ENCODE measurements at regions not wholly inside any gene's neighbourhood (a gene's known extent, or its start where the extent isn't known, plus 50 kb on each side); places are given as distances from the start of the nearest gene placed in this dataset.

- Histone ChIP-seq H3K27ac (no peak overlapping the region), H3K9me3 (no peaks in the 10 kb centered on the region), H3K27me3 (no peaks in the 10 kb centered on the region), H3K4me3 (no peak overlapping the region), H3K4me1 (no peaks in the 10 kb centered on the region), H3K36me3 (no peaks in the 10 kb centered on the region)
- TF ChIP-seq POLR2A (IDR thresholded peaks at IDR 0.05) (no peak), POLR2AphosphoS5 (IDR thresholded peaks at IDR 0.05) (no peak), CTCF (IDR thresholded peaks at IDR 0.05) (no peak), EP300 (IDR thresholded peaks at IDR 0.05) (no peak)
- 70% methylated on average over 6 of the region's 6 CpGs for WGBS
- no peak for DNase-seq (ENCODE audit: low spot score in 2 of 2)
These were observed 50.2 kb upstream of the BCL11A start for GRCh38 chr2:60603533-60604190.

- H3K4me3 ChIP-seq: no peak overlapping the region
- no peak for DNase-seq (ENCODE audit: low spot score in 2 of 2)
- H3K27ac ChIP-seq: no peak overlapping the region
- 94% methylated on average over 2 of the region's 2 CpGs for WGBS
- no peaks in the 10 kb centered on the region for H3K36me3 ChIP-seq
- H3K4me1 ChIP-seq: no peaks in the 10 kb centered on the region
- H3K27me3 ChIP-seq: no peaks in the 10 kb centered on the region
- H3K9me3 ChIP-seq: no peaks in the 10 kb centered on the region
- no peak for TF ChIP-seq POLR2A (IDR thresholded peaks at IDR 0.05)
- TF ChIP-seq CTCF (IDR thresholded peaks at IDR 0.05): no peak
- TF ChIP-seq EP300 (IDR thresholded peaks at IDR 0.05): no peak
- no peak for TF ChIP-seq POLR2AphosphoS5 (IDR thresholded peaks at IDR 0.05)
These were observed 51.1 kb upstream of the BCL11A start for GRCh38 chr2:60604486-60605064.

GRCh38 chr2:60605866-60606265 lies 52.4 kb upstream of the BCL11A start:
- WGBS: 88% methylated on average over 4 of the region's 4 CpGs
- no peak for TF ChIP-seq POLR2AphosphoS5 (IDR thresholded peaks at IDR 0.05)
- no peak for TF ChIP-seq CTCF (IDR thresholded peaks at IDR 0.05)
- no peak for TF ChIP-seq POLR2A (IDR thresholded peaks at IDR 0.05)
- no peak for TF ChIP-seq EP300 (IDR thresholded peaks at IDR 0.05)

GRCh38 chr2:60608679-60609078 lies 55.2 kb upstream of the BCL11A start:
- DNase-seq (ENCODE audit: low spot score in 2 of 2): no peak
- H3K36me3 ChIP-seq: no peaks in the 10 kb centered on the region
- no peaks in the 10 kb centered on the region for H3K4me1 ChIP-seq
- no peak overlapping the region for H3K27ac ChIP-seq
- TF ChIP-seq POLR2A (IDR thresholded peaks at IDR 0.05): no peak
- TF ChIP-seq POLR2AphosphoS5 (IDR thresholded peaks at IDR 0.05): no peak
- no peak for TF ChIP-seq EP300 (IDR thresholded peaks at IDR 0.05)
- TF ChIP-seq CTCF (IDR thresholded peaks at IDR 0.05): no peak
- no peak overlapping the region for H3K4me3 ChIP-seq
- WGBS: 29% methylated on average over 3 of the region's 3 CpGs
- no peaks in the 10 kb centered on the region for H3K9me3 ChIP-seq
- no peaks in the 10 kb centered on the region for H3K27me3 ChIP-seq

More at GRCh38 chr2:60605866-60606265, 52.4 kb upstream of the BCL11A start:
- Histone ChIP-seq H3K4me3 (no peak overlapping the region), H3K36me3 (no peaks in the 10 kb centered on the region), H3K27ac (no peak overlapping the region), H3K9me3 (no peaks in the 10 kb centered on the region), H3K27me3 (no peaks in the 10 kb centered on the region), H3K4me1 (no peaks in the 10 kb centered on the region)
- DNase-seq (ENCODE audit: low spot score in 2 of 2): no peak

DNA sequence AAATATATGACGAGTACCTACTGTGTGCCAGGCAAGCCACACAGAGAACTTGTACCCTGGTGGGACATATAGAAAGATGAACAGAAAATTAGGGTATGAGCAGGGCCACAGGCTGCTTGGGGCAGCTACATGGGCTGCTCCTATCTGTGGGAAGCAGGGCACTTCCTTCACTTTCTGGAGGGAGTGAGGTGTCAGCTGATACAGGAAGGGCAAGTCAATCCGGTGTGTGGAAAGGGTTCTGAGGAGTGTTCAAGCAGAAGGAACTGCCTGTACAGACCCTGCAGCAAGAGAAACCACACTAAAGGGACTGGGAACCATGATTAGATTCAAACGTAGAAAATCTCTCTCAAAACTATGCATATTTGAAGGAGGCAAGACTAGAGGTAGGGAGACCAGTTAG lies 58.6 kb upstream of the BCL11A start:
- no peak for DNase-seq (ENCODE audit: low spot score in 2 of 2)
- Histone ChIP-seq H3K27me3 (no peaks in the 10 kb centered on the region), H3K4me3 (no peak overlapping the region), H3K9me3 (no peaks in the 10 kb centered on the region), H3K4me1 (no peaks in the 10 kb centered on the region), H3K27ac (no peak overlapping the region), H3K36me3 (no peaks in the 10 kb centered on the region)
- WGBS: 46% methylated on average over 3 of the region's 3 CpGs
- TF ChIP-seq EP300 (IDR thresholded peaks at IDR 0.05) (no peak), POLR2A (IDR thresholded peaks at IDR 0.05) (no peak), POLR2AphosphoS5 (IDR thresholded peaks at IDR 0.05) (no peak), CTCF (IDR thresholded peaks at IDR 0.05) (no peak)

Data from suprapubic skin (tissue), 4 donors.